H9 (cell line): ENCODE measurements at regions not wholly inside any gene's neighbourhood (a gene's known extent, or its start where the extent isn't known, plus 50 kb on each side); places are given as distances from the start of the nearest gene placed in this dataset.

Experiments used
- DNase-seq: peaks from one replicate; pipeline ENCODE4 v3.0.0-alpha.2; 2017
- H2AFZ ChIP-seq: one replicate; pipeline ENCODE4 v1.6.1; 2013; ENCODE audit warnings: mild to moderate bottlenecking, low read length, control low read depth, moderate library complexity
- H2AK5ac ChIP-seq: 2 replicates; pipeline ENCODE4 v1.6.1; 2013; ENCODE audit warnings: low read length, control low read depth, mixed read lengths; ENCODE audit not compliant: insufficient read length
- H2BK120ac ChIP-seq: one replicate; pipeline ENCODE4 v1.6.1; 2013; ENCODE audit warnings: low read depth, mild to moderate bottlenecking, low read length, control low read depth, inconsistent platforms; ENCODE audit not compliant: poor library complexity, severe bottlenecking
- H2BK12ac ChIP-seq: 2 replicates; pipeline ENCODE4 v1.6.1; 2013; ENCODE audit warnings: low read length, control low read depth, mixed read lengths, low read depth; ENCODE audit not compliant: insufficient read length
- H2BK15ac ChIP-seq: 2 replicates; pipeline ENCODE4 v1.6.1; 2013; ENCODE audit warnings: low read depth, low read length, control low read depth
- H2BK20ac ChIP-seq: one replicate; pipeline ENCODE4 v1.6.1; 2013; ENCODE audit warnings: low read depth, mild to moderate bottlenecking, low read length, control low read depth, inconsistent platforms; ENCODE audit not compliant: poor library complexity, severe bottlenecking
- H2BK5ac ChIP-seq: 2 replicates; pipeline ENCODE4 v1.6.1; 2013; ENCODE audit warnings: low read length, control low read depth, mixed read lengths; ENCODE audit not compliant: insufficient read length
- H3K14ac ChIP-seq: 2 replicates; pipeline ENCODE4 v1.6.1; 2013; ENCODE audit warnings: low read length, control low read depth; ENCODE audit not compliant: insufficient read depth
- H3K18ac ChIP-seq: 2 replicates; pipeline ENCODE4 v1.6.1; 2013; ENCODE audit warnings: low read depth, mild to moderate bottlenecking, mixed read lengths, low read length, control low read depth; ENCODE audit not compliant: insufficient read length
- H3K23ac ChIP-seq: 2 replicates; pipeline ENCODE4 v1.6.1; 2013; ENCODE audit warnings: low read length, control low read depth, mixed read lengths, low read depth; ENCODE audit not compliant: insufficient read length
- H3K23me2 ChIP-seq: 2 replicates; pipeline ENCODE4 v1.6.1; 2013; ENCODE audit warnings: low read depth, mild to moderate bottlenecking, mixed read lengths, low read length, control low read depth; ENCODE audit not compliant: insufficient read length, poor library complexity, severe bottlenecking
- H3K27ac ChIP-seq: 2 replicates; pipeline ENCODE4 v1.5.1; 2013; ENCODE audit warnings: low read length, control low read depth, mixed read lengths, low read depth; ENCODE audit not compliant: insufficient read length
- H3K27me3 ChIP-seq: 2 replicates; pipeline ENCODE4 v1.6.1; 2013; ENCODE audit warnings: low read length, control low read depth, inconsistent platforms; ENCODE audit not compliant: insufficient read depth
- H3K4ac ChIP-seq: 2 replicates; pipeline ENCODE4 v1.6.1; 2013; ENCODE audit warnings: low read depth, mild to moderate bottlenecking, control low read depth, inconsistent platforms, low read length, moderate library complexity
- H3K4me1 ChIP-seq: 2 replicates; pipeline ENCODE4 v1.6.1; 2013; ENCODE audit warnings: low read length, control low read depth, inconsistent platforms; ENCODE audit not compliant: insufficient read depth
- H3K4me2 ChIP-seq: 2 replicates; pipeline ENCODE4 v1.6.1; 2013; ENCODE audit warnings: low read length, control low read depth, mixed read lengths; ENCODE audit not compliant: insufficient read length, insufficient read depth
- H3K56ac ChIP-seq: 2 replicates; pipeline ENCODE4 v1.6.1; 2013; ENCODE audit warnings: low read depth, mild to moderate bottlenecking, mixed read lengths, low read length, control low read depth; ENCODE audit not compliant: insufficient read length
- H3K79me1 ChIP-seq: 2 replicates; pipeline ENCODE4 v1.6.1; 2013; ENCODE audit warnings: low read depth, mild to moderate bottlenecking, moderate library complexity, low read length, control low read depth, inconsistent platforms; ENCODE audit not compliant: insufficient read depth, poor library complexity, severe bottlenecking
- H3K79me2 ChIP-seq: 2 replicates; pipeline ENCODE4 v1.6.1; 2013; ENCODE audit warnings: low read length, control low read depth, inconsistent platforms; ENCODE audit not compliant: insufficient read depth
- H3K9ac ChIP-seq: 2 replicates; pipeline ENCODE4 v1.6.1; 2013; ENCODE audit warnings: low read length, control low read depth, mixed read lengths; ENCODE audit not compliant: insufficient read length; ENCODE audit errors: extremely low read depth
- H3K9me3 ChIP-seq: one replicate; pipeline ENCODE4 v1.6.1; 2013; ENCODE audit warnings: low read depth, low read length, inconsistent platforms; ENCODE audit not compliant: control insufficient read depth
- H3T11ph ChIP-seq: one replicate; pipeline ENCODE4 v1.6.1; 2013; ENCODE audit warnings: mild to moderate bottlenecking, low read length, control low read depth, inconsistent platforms
- H4K20me1 ChIP-seq: one replicate; pipeline ENCODE4 v1.6.1; 2013; ENCODE audit not compliant: control insufficient read depth, insufficient read length, insufficient read depth
- H4K5ac ChIP-seq: 2 replicates; pipeline ENCODE4 v1.6.1; 2013; ENCODE audit warnings: low read depth, mild to moderate bottlenecking, mixed read lengths, low read length, control low read depth; ENCODE audit not compliant: insufficient read length
- H4K8ac ChIP-seq: replicated peaks from 2 replicates; pipeline ENCODE4 v1.6.1; 2013; ENCODE audit warnings: low read length, control low read depth, mixed read lengths, low read depth; ENCODE audit not compliant: insufficient read length
- H4K91ac ChIP-seq: 2 replicates; pipeline ENCODE4 v1.6.1; 2013; ENCODE audit warnings: low read depth, mild to moderate bottlenecking, moderate library complexity, mixed read lengths, low read length, control low read depth; ENCODE audit not compliant: insufficient read length
- H3K27ac Mint-ChIP-seq, 3 experiments: 2 replicates in 2 of 3; 3 replicates in 1 of 3; pipeline ENCODE4 v1.8.0; 2020 to 2021; ENCODE audit warnings: mixed read lengths in 3 of 3, mild to moderate bottlenecking in 1 of 3, moderate library complexity in 1 of 3
- H3K27me3 Mint-ChIP-seq: 2 replicates; pipeline ENCODE4 v1.8.0; 2021; ENCODE audit warnings: low read depth, mild to moderate bottlenecking, moderate library complexity, mixed read lengths
- H3K36me3 Mint-ChIP-seq, 3 experiments: 2 replicates in 2 of 3; 3 replicates in 1 of 3; pipeline ENCODE4 v1.8.0; 2020 to 2021; ENCODE audit warnings: low read depth in 3 of 3, mixed read lengths in 3 of 3; ENCODE audit not compliant: insufficient read depth in 1 of 3
- H3K4me1 Mint-ChIP-seq, 2 experiments: 2 replicates each; pipeline ENCODE4 v1.8.0; 2020; ENCODE audit warnings: mixed read lengths in 2 of 2
- H3K4me3 Mint-ChIP-seq, 2 experiments: 2 replicates in 1 of 2; 3 replicates in 1 of 2; pipeline ENCODE4 v1.8.0; 2020 to 2021; ENCODE audit warnings: mild to moderate bottlenecking in 2 of 2, mixed read lengths in 2 of 2, moderate library complexity in 1 of 2
- H3K9me3 Mint-ChIP-seq, 2 experiments: 2 replicates in 1 of 2; 3 replicates in 1 of 2; pipeline ENCODE4 v1.8.0; 2020; ENCODE audit warnings: mild to moderate bottlenecking in 2 of 2, mixed read lengths in 2 of 2, moderate library complexity in 1 of 2
- CTCF ChIP-seq: fragments of 200-600 bp; sonication (generic); conservative IDR thresholded peaks from 3 replicates; pipeline ENCODE4 v1.8.0; 2021; ENCODE audit warnings: antibody characterized with exemption, mild to moderate bottlenecking
- WGBS: extraction: QIAGEN DNeasy Blood & Tissue Kit; methylation state at CpG from one replicate; pipeline ENCODE4 v1.1.7; 2013; ENCODE audit warnings: missing lambda C conversion rate, low lambda C conversion rate, mixed read lengths; ENCODE audit not compliant: insufficient read length; ENCODE audit errors: extremely low coverage; 5-methylcytosine and 5-hydroxymethylcytosine counted together

- no peaks in the 10 kb centered on the region; a peak in 1 of 7 replicates for H3K36me3 Mint-ChIP-seq
- Histone ChIP-seq H3K9ac (no peak overlapping the region), H3K4me1 (no peaks in the 10 kb centered on the region), H2BK15ac (no peak overlapping the region), H3T11ph (no peak overlapping the region), H4K20me1 (no peaks in the 10 kb centered on the region), H2BK120ac (no peak overlapping the region), H3K23ac (no peak overlapping the region), H2BK12ac (no peak overlapping the region), H2BK20ac (no peak overlapping the region), H3K4ac (no peak overlapping the region), H3K14ac (no peak overlapping the region; the same call in 1 of the 2 replicates), H2AK5ac (no peak overlapping the region), H3K56ac (no peak overlapping the region), H3K79me1 (no peaks in the 10 kb centered on the region), H3K27me3 (no peaks in the 10 kb centered on the region), H3K27ac (no peak overlapping the region), H4K5ac (no peak overlapping the region), H3K4me2 (no peak overlapping the region), H3K9me3 (no peaks in the 10 kb centered on the region), H3K18ac (no peak overlapping the region), H3K23me2 (no peaks in the 10 kb centered on the region), H2AFZ (no peak overlapping the region), H2BK5ac (no peak overlapping the region), H4K8ac (no peak overlapping the region), H4K91ac (no peak overlapping the region), H3K79me2 (no peaks in the 10 kb centered on the region)
- H3K4me3 Mint-ChIP-seq, result no peak overlapping the region
- H3K9me3 Mint-ChIP-seq, result no peaks in the 10 kb centered on the region
- WGBS, result no CpG with 5 or more reads among the region's 22 CpGs
- no peaks in the 10 kb centered on the region for H3K4me1 Mint-ChIP-seq
- no peak for DNase-seq
- no peak for TF ChIP-seq CTCF
- H3K27ac Mint-ChIP-seq, result no peak overlapping the region; a peak in 1 of 7 replicates
- no peaks in the 10 kb centered on the region for H3K27me3 Mint-ChIP-seq
Observed at GRCh38 chr18:78113136-78113939, 863.7 kb downstream of the GALR1 start.
